Breast epithelium (tissue), 4 donors: ENCODE measurements at regions not wholly inside any gene's neighbourhood (a gene's known extent, or its start where the extent isn't known, plus 50 kb on each side); places are given as distances from the start of the nearest gene placed in this dataset.

Experiments used
- DNase-seq, 2 donors: peaks; one replicate each; pipeline ENCODE4 v3.0.0-alpha.2; 2019; ENCODE audit warnings: low spot score in 2 of 2
- H3K27ac ChIP-seq, 2 donors: fragments of 200-600 bp; sonication (generic) in 1 of 2; one replicate each; pipeline ENCODE4 v1.5.1; 2016 to 2019; ENCODE audit warnings: mild to moderate bottlenecking in 1 of 2
- H3K27me3 ChIP-seq, 2 donors: fragments of 200-600 bp; sonication (generic) in 1 of 2; one replicate each; pipeline versions ENCODE4 v1.5.1 to v1.6.0; 2017 to 2019; ENCODE audit warnings: control low read depth in 1 of 2, mild to moderate bottlenecking in 1 of 2
- H3K36me3 ChIP-seq: fragments of 200-600 bp; one replicate; pipeline ENCODE4 v1.5.1; 2019
- H3K4me1 ChIP-seq, 2 donors: fragments of 200-600 bp; sonication (generic); one replicate each; pipeline ENCODE4 v1.5.1; 2016 to 2019; ENCODE audit warnings: control low read depth in 1 of 2
- H3K4me3 ChIP-seq, 3 donors: fragments of 200-600 bp; sonication (generic); 1 replicate in 2 of 3; 2 replicates in 1 of 3; pipeline ENCODE4 v1.5.1; 2016 to 2019; ENCODE audit warnings: mild to moderate bottlenecking in 3 of 3, moderate library complexity in 2 of 3
- H3K9me3 ChIP-seq, 2 donors: fragments of 200-600 bp; sonication (generic) in 1 of 2; one replicate each; pipeline ENCODE4 v1.5.1; 2016 to 2019; ENCODE audit warnings: control low read depth in 1 of 2
- CTCF ChIP-seq, 3 donors: fragments of 450-650 bp; IDR thresholded peaks; one replicate each; pipeline ENCODE4 v1.5.1; 2016 to 2017; ENCODE audit warnings: antibody characterized with exemption in 3 of 3, mild to moderate bottlenecking in 3 of 3, moderate library complexity in 3 of 3
- POLR2A ChIP-seq: fragments of 450-650 bp; IDR thresholded peaks from one replicate; pipeline ENCODE4 v1.6.1; 2016; ENCODE audit warnings: antibody characterized with exemption, mild to moderate bottlenecking, moderate library complexity
- POLR2AphosphoS5 ChIP-seq, 3 donors: sonication (generic); formaldehyde crosslinking; IDR thresholded peaks; one replicate each; pipeline ENCODE4 v1.6.1; 2017; ENCODE audit warnings: antibody characterized with exemption in 3 of 3
- intact Hi-C: fragments of 100-400 bp; cut with DNase I; formaldehyde crosslinking; loops from one replicate; pipeline ENCODE4 v1.15.1; 2023; ENCODE audit warnings: low total_unique reads

GRCh38 chr6:85975957-85976356, 333.3 kb upstream of the SYNCRIP start:
- Histone ChIP-seq H3K4me3 (no peak overlapping the region), H3K4me1 (no peaks in the 10 kb centered on the region), H3K27ac (no peak overlapping the region), H3K27me3 (no peaks in the 10 kb centered on the region), H3K36me3 (no peaks in the 10 kb centered on the region), H3K9me3 (no peaks in the 10 kb centered on the region)
- DNase-seq = no peak
- TF ChIP-seq POLR2A = no peak
- TF ChIP-seq POLR2AphosphoS5 (IDR thresholded peaks at IDR 0.05) = no peak
- TF ChIP-seq CTCF (IDR thresholded peaks at IDR 0.05) = no peak
- intact Hi-C loops = no loop called here

GRCh38 chr6:85971238-85971637, 328.6 kb upstream of the SYNCRIP start:
- intact Hi-C loops = no loop called here
- DNase-seq = no peak
- Histone ChIP-seq H3K27me3 (no peaks in the 10 kb centered on the region), H3K36me3 (no peaks in the 10 kb centered on the region), H3K27ac (no peak overlapping the region), H3K4me3 (no peak overlapping the region), H3K4me1 (no peaks in the 10 kb centered on the region), H3K9me3 (no peaks in the 10 kb centered on the region)
- no peak for TF ChIP-seq POLR2A
- no peak for TF ChIP-seq CTCF (IDR thresholded peaks at IDR 0.05)
- no peak for TF ChIP-seq POLR2AphosphoS5 (IDR thresholded peaks at IDR 0.05)

- Histone ChIP-seq H3K27ac (no peak overlapping the region), H3K4me3 (no peak overlapping the region), H3K27me3 (no peaks in the 10 kb centered on the region), H3K36me3 (no peaks in the 10 kb centered on the region), H3K4me1 (no peaks in the 10 kb centered on the region), H3K9me3 (no peaks in the 10 kb centered on the region)
- no peak for DNase-seq
- no peak for TF ChIP-seq CTCF (IDR thresholded peaks at IDR 0.05)
- no peak for TF ChIP-seq POLR2A
- no peak for TF ChIP-seq POLR2AphosphoS5 (IDR thresholded peaks at IDR 0.05)
- intact Hi-C loops = no loop called here
Observed at GRCh38 chr6:85966828-85967227, 324.1 kb upstream of the SYNCRIP start.

- Histone ChIP-seq H3K27me3 (no peaks in the 10 kb centered on the region), H3K36me3 (no peaks in the 10 kb centered on the region), H3K27ac (no peak overlapping the region), H3K4me3 (no peak overlapping the region), H3K9me3 (peaks cover 4 to 8% of the 10 kb centered on the region in 2 donors), H3K4me1 (no peaks in the 10 kb centered on the region)
- intact Hi-C loops = no loop called here
- DNase-seq = no peak
- TF ChIP-seq POLR2AphosphoS5 (IDR thresholded peaks at IDR 0.05) = no peak
- TF ChIP-seq POLR2A = no peak
- TF ChIP-seq CTCF (IDR thresholded peaks at IDR 0.05) = no peak
Observed at GRCh38 chr6:85961746-85962145, 319.1 kb upstream of the SYNCRIP start.

GRCh38 chr6:85961125-85961524, 318.4 kb upstream of the SYNCRIP start:
- H3K27ac ChIP-seq = no peak overlapping the region
- H3K36me3 ChIP-seq = no peaks in the 10 kb centered on the region
- H3K9me3 ChIP-seq = peaks cover 4 to 8% of the 10 kb centered on the region in 2 donors
- H3K4me3 ChIP-seq = no peak overlapping the region
- TF ChIP-seq POLR2A (no peak), CTCF (IDR thresholded peaks at IDR 0.05) (no peak), POLR2AphosphoS5 (IDR thresholded peaks at IDR 0.05) (no peak)
- no peak for DNase-seq
- intact Hi-C loops = no loop called here
- no peaks in the 10 kb centered on the region for H3K27me3 ChIP-seq
- no peaks in the 10 kb centered on the region for H3K4me1 ChIP-seq
